Neural cell (in vitro differentiated cells): ENCODE measurements at regions not wholly inside any gene's neighbourhood (a gene's known extent, or its start where the extent isn't known, plus 50 kb on each side); places are given as distances from the start of the nearest gene placed in this dataset.

Source experiments
- H2AFZ ChIP-seq: fragments of 200-600, 300-800 bp; sonication (generic), shearing (Covaris generic); 2 replicates; pipeline ENCODE4 v1.6.0; 2014; ENCODE audit warnings: low read depth, mild to moderate bottlenecking, antibody characterized with exemption, low read length, moderate library complexity
- H3F3A ChIP-seq: fragments of 200-600 bp; shearing (Covaris generic); 2 replicates; pipeline ENCODE4 v1.6.1; 2016; ENCODE audit warnings: mild to moderate bottlenecking, moderate library complexity, mixed read lengths, antibody characterized with exemption, low read length; ENCODE audit not compliant: insufficient read depth, poor library complexity, severe bottlenecking
- H3K27ac ChIP-seq: fragments of 200-600, 300-800 bp; sonication (generic), shearing (Covaris generic); 2 replicates; pipeline ENCODE4 v1.5.1; 2014; ENCODE audit warnings: mild to moderate bottlenecking, low read length, moderate library complexity
- H3K27me3 ChIP-seq: fragments of 300-800, 200-600 bp; sonication (generic), shearing (Covaris generic); 2 replicates; pipeline ENCODE4 v1.6.0; 2014; ENCODE audit warnings: mild to moderate bottlenecking, low read depth, low read length, moderate library complexity; ENCODE audit not compliant: insufficient read depth
- H3K36me3 ChIP-seq: fragments of 300-800, 200-600 bp; sonication (generic), shearing (Covaris generic); 2 replicates; pipeline ENCODE4 v1.5.1; 2014; ENCODE audit warnings: mild to moderate bottlenecking, antibody characterized with exemption, low read length, moderate library complexity; ENCODE audit not compliant: insufficient read depth
- H3K4me2 ChIP-seq: fragments of 300-800, 200-600 bp; sonication (generic), shearing (Covaris generic); 2 replicates; pipeline ENCODE4 v1.6.0; 2014; ENCODE audit warnings: mild to moderate bottlenecking, low read length
- H3K4me3 ChIP-seq: fragments of 300-800, 200-600 bp; sonication (generic), shearing (Covaris generic); 2 replicates; pipeline ENCODE4 v1.5.1; 2014; ENCODE audit warnings: mild to moderate bottlenecking, low read length, moderate library complexity
- H3K79me2 ChIP-seq: fragments of 200-600 bp; shearing (Covaris generic); replicated peaks from 2 replicates; pipeline ENCODE4 v1.6.0; 2014; ENCODE audit warnings: mild to moderate bottlenecking, low read length, moderate library complexity; ENCODE audit not compliant: insufficient read depth
- H3K9ac ChIP-seq: fragments of 300-800, 200-600 bp; sonication (generic), shearing (Covaris generic); 2 replicates; pipeline ENCODE4 v1.6.1; 2016; ENCODE audit warnings: mild to moderate bottlenecking, low read length, mixed read lengths
- H3K9me2 ChIP-seq: fragments of 200-600 bp; shearing (Covaris generic); 2 replicates; pipeline ENCODE4 v1.6.1; 2016; ENCODE audit warnings: mild to moderate bottlenecking, low read length, mixed read lengths; ENCODE audit not compliant: insufficient read depth
- H3K9me3 ChIP-seq: fragments of 200-600, 300-800 bp; sonication (generic), shearing (Covaris generic); 2 replicates; pipeline ENCODE4 v1.6.1; 2016; ENCODE audit warnings: mild to moderate bottlenecking, mixed run types, low read length, moderate library complexity, mixed read lengths
- H4K20me1 ChIP-seq: fragments of 200-600 bp; shearing (Covaris generic); 2 replicates; pipeline ENCODE4 v1.6.1; 2016; ENCODE audit warnings: mild to moderate bottlenecking, mixed run types; ENCODE audit not compliant: insufficient read depth
- EP300 ChIP-seq: fragments of 450-650 bp; conservative IDR thresholded peaks from 2 replicates; pipeline ENCODE4 v1.6.1; 2014; ENCODE audit warnings: antibody characterized with exemption, mild to moderate bottlenecking, moderate library complexity; ENCODE audit not compliant: poor library complexity, severe bottlenecking
- EZH2 ChIP-seq: fragments of 200-600, 300-800 bp; shearing (Covaris generic), sonication (generic); IDR thresholded peaks from 2 replicates; pipeline ENCODE4 v1.6.1; 2014; ENCODE audit warnings: antibody characterized with exemption, low read length, borderline replicate concordance, mild to moderate bottlenecking; ENCODE audit not compliant: insufficient read depth, poor library complexity, severe bottlenecking
- MXI1 ChIP-seq: fragments of 450-650 bp; conservative IDR thresholded peaks from 2 replicates; pipeline ENCODE4 v1.6.1; 2014; ENCODE audit warnings: antibody characterized with exemption, mild to moderate bottlenecking; ENCODE audit not compliant: poor library complexity, severe bottlenecking
- POLR2AphosphoS5 ChIP-seq: IDR thresholded peaks from 2 replicates; pipeline ENCODE4 v1.6.1; 2012
- RAD21 ChIP-seq: fragments of 450-650 bp; conservative IDR thresholded peaks from 2 replicates; pipeline ENCODE4 v1.6.1; 2014; ENCODE audit warnings: antibody characterized with exemption, mild to moderate bottlenecking, moderate library complexity
- SMC3 ChIP-seq: fragments of 450-650 bp; conservative IDR thresholded peaks from 2 replicates; pipeline ENCODE4 v1.6.1; 2014; ENCODE audit warnings: antibody characterized with exemption, mild to moderate bottlenecking, moderate library complexity; ENCODE audit not compliant: poor library complexity
- TAF1 ChIP-seq: IDR thresholded peaks from 2 replicates; pipeline ENCODE4 v1.6.1; 2012; ENCODE audit warnings: low read depth
- TF ChIP-seq, protein P1 (sequence below): IDR thresholded peaks from 2 replicates; pipeline ENCODE4 v1.6.1; 2012; ENCODE audit warnings: borderline replicate concordance
- TF ChIP-seq, protein P2 (sequence below): fragments of 450-650 bp; IDR thresholded peaks from 2 replicates; pipeline ENCODE4 v1.5.1; 2014; ENCODE audit warnings: antibody characterized with exemption, mild to moderate bottlenecking, moderate library complexity; ENCODE audit not compliant: poor library complexity, severe bottlenecking

DNA sequence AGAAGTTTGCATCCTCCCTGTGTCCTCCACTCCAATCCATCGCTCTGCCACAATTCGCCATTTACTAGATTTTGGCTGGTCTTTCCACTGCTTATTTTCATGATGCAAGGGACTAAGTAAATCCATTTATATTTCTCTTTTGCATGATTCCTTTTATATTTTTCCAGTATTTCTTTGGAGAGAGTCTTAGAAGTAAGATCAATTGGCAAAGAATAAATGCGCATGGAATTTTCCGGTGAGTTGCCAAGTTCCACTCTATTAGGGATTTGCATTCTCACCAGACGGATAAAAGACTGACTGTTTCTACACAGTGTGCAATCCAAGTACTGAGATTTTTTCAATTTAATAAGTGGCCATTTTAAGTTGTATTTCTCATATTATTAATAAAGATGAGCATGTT is 91.7 kb upstream of the PHACTR3 start:
- Histone ChIP-seq H2AFZ (no peak overlapping the region), H3K9ac (no peak overlapping the region), H3K9me2 (no peaks in the 10 kb centered on the region), H3K27me3 (peaks cover 4% of the 10 kb centered on the region), H3K36me3 (no peaks in the 10 kb centered on the region), H4K20me1 (no peaks in the 10 kb centered on the region), H3F3A (no peaks in the 10 kb centered on the region), H3K4me3 (no peak overlapping the region), H3K27ac (no peak overlapping the region), H3K79me2 (no peaks in the 10 kb centered on the region), H3K9me3 (no peaks in the 10 kb centered on the region), H3K4me2 (no peak overlapping the region)
- TF ChIP-seq, protein P1, sequence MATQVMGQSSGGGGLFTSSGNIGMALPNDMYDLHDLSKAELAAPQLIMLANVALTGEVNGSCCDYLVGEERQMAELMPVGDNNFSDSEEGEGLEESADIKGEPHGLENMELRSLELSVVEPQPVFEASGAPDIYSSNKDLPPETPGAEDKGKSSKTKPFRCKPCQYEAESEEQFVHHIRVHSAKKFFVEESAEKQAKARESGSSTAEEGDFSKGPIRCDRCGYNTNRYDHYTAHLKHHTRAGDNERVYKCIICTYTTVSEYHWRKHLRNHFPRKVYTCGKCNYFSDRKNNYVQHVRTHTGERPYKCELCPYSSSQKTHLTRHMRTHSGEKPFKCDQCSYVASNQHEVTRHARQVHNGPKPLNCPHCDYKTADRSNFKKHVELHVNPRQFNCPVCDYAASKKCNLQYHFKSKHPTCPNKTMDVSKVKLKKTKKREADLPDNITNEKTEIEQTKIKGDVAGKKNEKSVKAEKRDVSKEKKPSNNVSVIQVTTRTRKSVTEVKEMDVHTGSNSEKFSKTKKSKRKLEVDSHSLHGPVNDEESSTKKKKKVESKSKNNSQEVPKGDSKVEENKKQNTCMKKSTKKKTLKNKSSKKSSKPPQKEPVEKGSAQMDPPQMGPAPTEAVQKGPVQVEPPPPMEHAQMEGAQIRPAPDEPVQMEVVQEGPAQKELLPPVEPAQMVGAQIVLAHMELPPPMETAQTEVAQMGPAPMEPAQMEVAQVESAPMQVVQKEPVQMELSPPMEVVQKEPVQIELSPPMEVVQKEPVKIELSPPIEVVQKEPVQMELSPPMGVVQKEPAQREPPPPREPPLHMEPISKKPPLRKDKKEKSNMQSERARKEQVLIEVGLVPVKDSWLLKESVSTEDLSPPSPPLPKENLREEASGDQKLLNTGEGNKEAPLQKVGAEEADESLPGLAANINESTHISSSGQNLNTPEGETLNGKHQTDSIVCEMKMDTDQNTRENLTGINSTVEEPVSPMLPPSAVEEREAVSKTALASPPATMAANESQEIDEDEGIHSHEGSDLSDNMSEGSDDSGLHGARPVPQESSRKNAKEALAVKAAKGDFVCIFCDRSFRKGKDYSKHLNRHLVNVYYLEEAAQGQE, result no peak
- TF ChIP-seq SMC3 (no peak), EP300 (no peak), EZH2 (no peak), POLR2AphosphoS5 (no peak), RAD21 (no peak), MXI1 (no peak), TAF1 (no peak)
- TF ChIP-seq, protein P2, sequence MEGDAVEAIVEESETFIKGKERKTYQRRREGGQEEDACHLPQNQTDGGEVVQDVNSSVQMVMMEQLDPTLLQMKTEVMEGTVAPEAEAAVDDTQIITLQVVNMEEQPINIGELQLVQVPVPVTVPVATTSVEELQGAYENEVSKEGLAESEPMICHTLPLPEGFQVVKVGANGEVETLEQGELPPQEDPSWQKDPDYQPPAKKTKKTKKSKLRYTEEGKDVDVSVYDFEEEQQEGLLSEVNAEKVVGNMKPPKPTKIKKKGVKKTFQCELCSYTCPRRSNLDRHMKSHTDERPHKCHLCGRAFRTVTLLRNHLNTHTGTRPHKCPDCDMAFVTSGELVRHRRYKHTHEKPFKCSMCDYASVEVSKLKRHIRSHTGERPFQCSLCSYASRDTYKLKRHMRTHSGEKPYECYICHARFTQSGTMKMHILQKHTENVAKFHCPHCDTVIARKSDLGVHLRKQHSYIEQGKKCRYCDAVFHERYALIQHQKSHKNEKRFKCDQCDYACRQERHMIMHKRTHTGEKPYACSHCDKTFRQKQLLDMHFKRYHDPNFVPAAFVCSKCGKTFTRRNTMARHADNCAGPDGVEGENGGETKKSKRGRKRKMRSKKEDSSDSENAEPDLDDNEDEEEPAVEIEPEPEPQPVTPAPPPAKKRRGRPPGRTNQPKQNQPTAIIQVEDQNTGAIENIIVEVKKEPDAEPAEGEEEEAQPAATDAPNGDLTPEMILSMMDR, result no peak

DNA sequence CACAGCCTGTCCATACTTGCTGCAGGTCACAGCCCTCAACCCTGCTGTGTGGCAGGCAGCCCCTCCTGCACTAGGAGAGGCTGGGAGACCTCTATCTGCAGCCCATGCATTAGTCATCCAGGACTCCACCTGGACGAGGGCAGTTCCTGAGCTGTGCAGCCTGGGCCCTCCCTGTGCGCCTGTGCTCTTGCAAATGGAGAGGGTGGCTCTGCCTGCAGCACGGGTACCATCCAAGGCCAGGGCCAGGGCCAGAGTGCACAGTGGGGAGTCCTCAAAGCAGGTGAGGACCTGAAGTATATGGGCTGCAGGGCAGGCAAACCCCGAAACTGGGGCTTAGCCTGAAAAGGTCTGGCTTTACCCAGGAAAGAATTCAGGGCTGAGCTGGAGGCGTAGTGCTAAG is 89.8 kb upstream of the PHACTR3 start:
- no peaks in the 10 kb centered on the region for H3K79me2 ChIP-seq
- TF ChIP-seq EP300 (no peak), TAF1 (no peak), POLR2AphosphoS5 (no peak), RAD21 (no peak), EZH2 (no peak), MXI1 (no peak), SMC3 (no peak)
- TF ChIP-seq, protein P2, result no peak
- TF ChIP-seq, protein P1, result no peak
- H3K27ac ChIP-seq, result no peak overlapping the region
- H3K27me3 ChIP-seq, result peaks cover 4% of the 10 kb centered on the region
- no peaks in the 10 kb centered on the region for H3F3A ChIP-seq
- no peaks in the 10 kb centered on the region for H3K9me3 ChIP-seq
- no peak overlapping the region for H3K4me2 ChIP-seq
- no peak overlapping the region for H3K9ac ChIP-seq
- no peak overlapping the region for H3K4me3 ChIP-seq
- H3K9me2 ChIP-seq, result no peaks in the 10 kb centered on the region
- H4K20me1 ChIP-seq, result no peaks in the 10 kb centered on the region
- no peak overlapping the region for H2AFZ ChIP-seq
- H3K36me3 ChIP-seq, result no peaks in the 10 kb centered on the region
